Tibial nerve (tissue), 4 donors: ENCODE measurements at regions not wholly inside any gene's neighbourhood (a gene's known extent, or its start where the extent isn't known, plus 50 kb on each side); places are given as distances from the start of the nearest gene placed in this dataset.

ENCODE experiments used
- DNase-seq, 2 donors: peaks; one replicate each; pipeline ENCODE4 v3.0.0-alpha.2; 2019; ENCODE audit warnings: low spot score in 2 of 2
- H3K27ac ChIP-seq, 4 donors: fragments of 200-600 bp; sonication (generic) in 3 of 4; one replicate each; pipeline ENCODE4 v1.5.1; 2017 to 2019; ENCODE audit warnings: mild to moderate bottlenecking in 1 of 4
- H3K27me3 ChIP-seq, 2 donors: fragments of 200-600 bp; sonication (generic) in 1 of 2; one replicate each; pipeline versions ENCODE4 v1.5.1 to v1.6.0; 2017 to 2019
- H3K36me3 ChIP-seq, 3 donors: fragments of 200-600 bp; sonication (generic); one replicate each; pipeline ENCODE4 v1.5.1; 2018 to 2019
- H3K4me1 ChIP-seq, 4 donors: fragments of 200-600 bp; sonication (generic) in 3 of 4; one replicate each; pipeline ENCODE4 v1.5.1; 2017 to 2019
- H3K4me3 ChIP-seq, 4 donors: fragments of 200-600 bp; sonication (generic) in 3 of 4; one replicate each; pipeline ENCODE4 v1.5.1; 2017 to 2019; ENCODE audit warnings: mild to moderate bottlenecking in 1 of 4, moderate library complexity in 1 of 4
- H3K9me3 ChIP-seq, 4 donors: fragments of 200-600 bp; sonication (generic) in 3 of 4; one replicate each; pipeline ENCODE4 v1.5.1; 2017 to 2019
- CTCF ChIP-seq, 5 experiments: fragments of 200-600 bp in 3 of 5; fragments of 450-650 bp in 2 of 5; sonication (generic) in 3 of 5; IDR thresholded peaks; one replicate each; pipeline ENCODE4 v1.5.1; 2016 to 2019; ENCODE audit warnings: antibody characterized with exemption in 5 of 5, mild to moderate bottlenecking in 3 of 5, moderate library complexity in 2 of 5
- EP300 ChIP-seq, 2 donors: sonication (generic); formaldehyde crosslinking; IDR thresholded peaks; one replicate each; pipeline ENCODE4 v1.6.1; 2017; ENCODE audit warnings: antibody characterized with exemption in 2 of 2, mild to moderate bottlenecking in 1 of 2
- POLR2A ChIP-seq, 2 donors: fragments of 450-650 bp; IDR thresholded peaks; one replicate each; pipeline ENCODE4 v1.6.1; 2017; ENCODE audit warnings: antibody characterized with exemption in 2 of 2, mild to moderate bottlenecking in 2 of 2, moderate library complexity in 2 of 2
- WGBS, 2 donors: methylation state at CpG; one replicate each; pipeline ENCODE4 v1.1.5; 2018; 5-methylcytosine and 5-hydroxymethylcytosine counted together

GRCh38 chr7:85883-86515 lies 106.4 kb upstream of the FAM20C start:
- H3K4me1 ChIP-seq = peaks cover 0 to 100% (median 27%) of the 10 kb centered on the region in 4 donors
- TF ChIP-seq POLR2A (IDR thresholded peaks at IDR 0.05) = no peak
- no peak for TF ChIP-seq EP300 (IDR thresholded peaks at IDR 0.05)
- TF ChIP-seq CTCF (IDR thresholded peaks at IDR 0.05) = no peak
- no peaks in the 10 kb centered on the region for H3K36me3 ChIP-seq
- no peak for DNase-seq
- WGBS, 2 donors = 85 to 92% methylated on average over 11 of the region's 11 CpGs
- no peaks in the 10 kb centered on the region for H3K27me3 ChIP-seq
- no peak overlapping the region for H3K4me3 ChIP-seq
- H3K9me3 ChIP-seq = no peaks in the 10 kb centered on the region
- peak overlapping the region in 2 of 4 donors; percentile 49 to 75 for H3K27ac ChIP-seq

- no peak for DNase-seq
- WGBS, 2 donors = 66 to 74% methylated on average over 6 to 7 of the region's 7 CpGs
- peak overlapping the region in 2 of 4 donors; percentile 49 to 75 for H3K27ac ChIP-seq
Measured at GRCh38 chr7:86629-87028, 105.7 kb upstream of the FAM20C start.

GRCh38 chr7:87047-87446 lies 105.3 kb upstream of the FAM20C start:
- TF ChIP-seq EP300 (IDR thresholded peaks at IDR 0.05) (no peak), POLR2A (IDR thresholded peaks at IDR 0.05) (no peak), CTCF (IDR thresholded peaks at IDR 0.05) (no peak)
- Histone ChIP-seq H3K4me3 (no peak overlapping the region), H3K27ac (peak overlapping the region in 2 of 4 donors; percentile 49 to 75), H3K27me3 (no peaks in the 10 kb centered on the region), H3K4me1 (peaks cover 0 to 89% (median 27%) of the 10 kb centered on the region in 4 donors), H3K9me3 (no peaks in the 10 kb centered on the region), H3K36me3 (no peaks in the 10 kb centered on the region)
- no peak for DNase-seq
- 67 to 68% methylated on average over 3 to 5 of the region's 5 CpGs for WGBS, 2 donors

More at GRCh38 chr7:86629-87028, 105.7 kb upstream of the FAM20C start:
- TF ChIP-seq CTCF (IDR thresholded peaks at IDR 0.05) = no peak
- no peak for TF ChIP-seq EP300 (IDR thresholded peaks at IDR 0.05)
- TF ChIP-seq POLR2A (IDR thresholded peaks at IDR 0.05) = no peak
- no peak overlapping the region for H3K4me3 ChIP-seq
- no peaks in the 10 kb centered on the region for H3K27me3 ChIP-seq
- peaks cover 0 to 93% (median 27%) of the 10 kb centered on the region in 4 donors for H3K4me1 ChIP-seq
- H3K36me3 ChIP-seq = no peaks in the 10 kb centered on the region
- no peaks in the 10 kb centered on the region for H3K9me3 ChIP-seq

GRCh38 chr7:87671-88070 lies 104.7 kb upstream of the FAM20C start:
- WGBS, 2 donors = 86 to 94% methylated on average over 2 to 8 of the region's 8 CpGs
- H3K4me1 ChIP-seq = peaks cover 0 to 83% (median 27%) of the 10 kb centered on the region in 4 donors
- no peak overlapping the region for H3K4me3 ChIP-seq
- TF ChIP-seq POLR2A (IDR thresholded peaks at IDR 0.05) (no peak), CTCF (IDR thresholded peaks at IDR 0.05) (no peak), EP300 (IDR thresholded peaks at IDR 0.05) (no peak)
- H3K9me3 ChIP-seq = no peaks in the 10 kb centered on the region
- no peaks in the 10 kb centered on the region for H3K27me3 ChIP-seq
- no peaks in the 10 kb centered on the region for H3K36me3 ChIP-seq
- DNase-seq = no peak
- H3K27ac ChIP-seq = peak overlapping the region in 1 of 4 donors; percentile 49

GRCh38 chr7:88095-88926 lies 104.1 kb upstream of the FAM20C start:
- no peak for DNase-seq
- H3K4me3 ChIP-seq = no peak overlapping the region
- no peaks in the 10 kb centered on the region for H3K27me3 ChIP-seq
- peak overlapping the region in 1 of 4 donors; percentile 61 for H3K27ac ChIP-seq
- no peaks in the 10 kb centered on the region for H3K9me3 ChIP-seq
- H3K4me1 ChIP-seq = peaks cover 0 to 76% (median 27%) of the 10 kb centered on the region in 4 donors
- TF ChIP-seq CTCF (IDR thresholded peaks at IDR 0.05) (no peak), POLR2A (IDR thresholded peaks at IDR 0.05) (no peak), EP300 (IDR thresholded peaks at IDR 0.05) (no peak)
- no peaks in the 10 kb centered on the region for H3K36me3 ChIP-seq
- WGBS, 2 donors = 80 to 84% methylated on average over 25 to 27 of the region's 27 CpGs
